CD1c-positive myeloid dendritic cell (primary cell): ENCODE measurements at regions not wholly inside any gene's neighbourhood (a gene's known extent, or its start where the extent isn't known, plus 50 kb on each side); places are given as distances from the start of the nearest gene placed in this dataset.

Experiments used
- DNase-seq: peaks from one replicate; pipeline ENCODE4 v3.0.0-alpha.2; 2016; ENCODE audit errors: extremely low spot score

GRCh38 chr17:62913991-62914570, 52.0 kb upstream of the TANC2 start:
- DNase-seq, result no peak

- no peak for DNase-seq
Observed at GRCh38 chr17:62912363-62912762, 53.7 kb upstream of the TANC2 start.

DNA sequence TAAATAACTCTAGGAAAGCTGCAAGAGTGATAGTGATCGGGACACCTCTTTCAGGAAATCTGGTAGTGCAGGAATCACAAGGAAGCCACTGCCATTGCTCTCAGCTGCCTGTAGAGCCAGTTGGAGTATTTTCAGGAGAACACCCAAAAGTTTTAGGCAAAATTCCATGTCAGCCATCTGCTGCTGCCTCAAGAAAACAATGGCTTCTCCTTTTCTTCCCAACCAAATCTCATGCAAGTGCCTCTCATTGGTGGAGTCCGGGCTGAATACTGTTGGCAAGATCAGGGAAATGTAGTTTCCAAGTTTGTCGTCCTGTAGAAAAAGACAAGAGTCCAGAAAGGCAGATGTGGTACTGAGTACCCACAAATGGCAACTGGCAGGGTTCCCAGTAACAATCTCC, 54.9 kb upstream of the TANC2 start:
- no peak for DNase-seq

GRCh38 chr17:62910277-62910676, 55.8 kb upstream of the TANC2 start:
- no peak for DNase-seq

DNA sequence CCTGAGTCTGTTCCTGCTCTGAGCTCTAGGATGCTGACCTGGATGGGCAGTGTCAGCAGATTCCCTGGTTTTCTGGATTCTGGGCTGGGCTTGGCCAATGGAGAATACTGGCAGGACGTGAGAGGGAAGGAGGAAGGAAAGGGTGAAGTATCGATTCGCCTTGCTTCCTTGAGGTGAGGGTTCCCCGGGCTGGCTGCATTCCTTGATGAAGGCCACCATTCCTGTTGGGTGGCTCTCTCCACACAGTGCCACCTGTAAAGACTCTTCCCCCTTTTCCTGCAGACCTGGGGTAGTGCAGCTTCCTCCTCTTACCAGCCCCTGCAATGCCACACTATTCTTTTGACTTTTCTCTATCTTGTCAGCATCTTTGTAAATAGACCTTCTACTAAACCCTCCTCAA, 58.1 kb upstream of the TANC2 start:
- DNase-seq, result no peak

GRCh38 chr17:62906881-62907280, 59.2 kb upstream of the TANC2 start:
- no peak for DNase-seq

DNA sequence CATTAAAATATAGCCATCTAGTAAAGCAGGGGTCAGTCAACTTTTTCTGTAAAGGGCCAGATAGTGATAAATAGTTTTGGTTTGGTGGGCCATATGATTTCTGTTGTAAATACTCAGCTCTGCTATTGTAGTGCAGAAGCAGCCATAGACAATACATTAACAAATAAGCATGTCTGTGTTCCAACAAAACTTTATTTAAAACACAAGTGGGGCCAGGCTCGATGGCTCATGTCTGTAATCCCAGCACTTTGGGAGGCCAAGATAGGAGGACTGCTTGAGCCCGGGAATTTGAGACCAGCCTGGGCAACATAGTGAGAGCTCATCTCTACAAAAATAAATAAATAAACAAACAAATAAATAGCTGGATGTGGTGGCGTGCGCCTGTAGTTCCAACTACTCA, 60.8 kb upstream of the TANC2 start:
- no peak for DNase-seq

DNA sequence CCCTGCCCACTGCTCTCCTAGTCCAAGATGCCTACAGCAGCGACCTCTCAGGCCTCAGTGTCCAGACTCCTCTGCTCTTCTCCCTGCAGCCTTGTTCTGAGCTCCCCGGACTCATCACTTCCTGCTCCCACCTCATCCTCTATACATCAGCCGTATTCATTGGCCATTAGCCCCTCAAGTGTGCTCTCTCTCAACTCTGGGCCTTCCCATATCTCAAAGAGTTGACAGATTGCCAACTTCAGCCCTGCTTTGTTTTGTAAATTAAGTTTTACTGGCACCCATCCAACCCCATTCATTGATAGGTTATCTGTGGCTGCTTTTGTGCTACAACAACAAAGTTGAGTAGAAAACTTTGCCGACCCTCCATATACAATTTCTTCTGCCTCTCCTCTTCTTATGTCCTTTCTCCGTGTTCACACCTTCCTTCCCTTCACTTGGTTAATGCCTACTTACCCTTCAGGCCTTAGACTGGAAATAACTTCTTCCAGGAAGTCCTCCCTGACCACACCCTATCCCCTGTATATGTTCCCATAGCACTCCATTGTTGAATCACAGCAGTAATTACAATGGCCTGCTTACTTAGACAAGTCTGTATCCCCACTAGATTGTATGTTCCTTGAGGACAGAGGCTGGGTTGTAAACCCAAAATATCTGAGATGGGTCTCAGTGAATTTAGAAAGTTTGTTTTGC, 63.4 kb upstream of the TANC2 start:
- DNase-seq, result no peak

DNA sequence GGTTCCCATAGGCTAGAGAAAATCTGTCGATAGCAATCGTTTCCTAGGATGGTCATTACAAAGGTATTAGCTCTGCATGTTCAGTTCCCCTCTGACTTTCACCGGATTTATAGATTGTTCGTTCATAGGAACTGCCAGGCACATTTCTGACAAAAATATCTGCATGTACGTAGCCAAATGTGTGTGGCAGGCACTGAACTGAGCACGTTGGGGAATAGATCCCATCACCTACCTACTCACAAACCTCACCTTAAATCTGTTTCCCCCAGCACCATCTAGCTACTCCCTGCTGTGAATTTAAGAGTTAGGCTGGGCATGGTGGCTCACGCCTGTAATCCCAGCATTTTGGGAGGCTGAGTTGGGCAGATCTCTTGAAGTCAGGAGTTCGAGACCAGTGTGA, 64.5 kb upstream of the TANC2 start:
- no peak for DNase-seq

- no peak for DNase-seq
Observed at GRCh38 chr17:62900096-62900495, 65.9 kb upstream of the TANC2 start.

GRCh38 chr17:62899361-62899760, 66.7 kb upstream of the TANC2 start:
- DNase-seq, result peak; percentile 93

DNA sequence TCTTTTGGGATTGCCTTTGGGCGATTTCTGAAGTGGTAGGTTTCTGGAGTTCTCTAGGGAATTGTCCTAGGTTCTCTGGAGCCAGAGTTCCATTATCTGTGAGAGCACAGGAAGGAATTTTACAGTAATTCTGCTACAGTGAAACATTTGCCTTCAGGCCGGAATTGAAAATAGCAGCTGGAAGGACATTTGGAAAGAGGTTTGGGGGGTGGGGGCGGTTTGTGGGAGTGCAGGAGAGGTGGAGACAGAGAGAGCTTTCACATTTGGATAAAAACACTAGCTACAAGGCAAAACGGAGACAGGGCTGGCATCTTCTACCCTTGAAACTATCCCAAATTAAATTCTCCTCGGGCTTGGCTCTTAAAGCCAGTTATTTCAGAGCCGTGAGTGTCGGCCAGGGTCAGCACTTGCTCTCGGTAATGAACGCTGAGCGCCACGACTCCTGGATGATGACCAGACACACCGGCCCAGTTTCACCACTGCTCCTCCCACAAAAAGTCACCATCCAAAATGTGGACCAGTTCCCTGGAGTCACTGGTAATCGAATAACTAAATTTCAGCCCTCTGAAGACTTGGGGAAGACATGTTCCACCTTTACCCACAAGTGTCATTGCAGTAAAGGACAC, 67.7 kb upstream of the TANC2 start:
- no peak for DNase-seq

DNA sequence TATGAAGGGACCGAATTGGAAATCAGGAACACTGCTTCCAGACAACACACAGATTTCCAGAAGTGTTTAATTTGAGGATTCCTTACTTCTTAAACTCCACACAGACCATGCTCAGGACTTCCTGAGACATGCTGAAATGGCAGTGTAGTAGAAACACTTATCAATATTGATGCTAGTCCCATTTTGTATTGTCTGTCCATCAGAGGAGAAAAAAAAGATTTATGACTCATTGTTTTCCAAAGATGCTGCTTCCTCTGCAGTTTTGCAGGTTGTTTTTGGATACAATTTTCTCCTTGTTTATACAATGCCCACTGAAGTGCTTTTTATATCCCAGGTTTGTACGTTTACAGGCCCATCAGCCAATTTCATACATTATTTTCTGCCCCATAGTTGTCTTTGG, 68.3 kb upstream of the TANC2 start:
- DNase-seq, result no peak

DNA sequence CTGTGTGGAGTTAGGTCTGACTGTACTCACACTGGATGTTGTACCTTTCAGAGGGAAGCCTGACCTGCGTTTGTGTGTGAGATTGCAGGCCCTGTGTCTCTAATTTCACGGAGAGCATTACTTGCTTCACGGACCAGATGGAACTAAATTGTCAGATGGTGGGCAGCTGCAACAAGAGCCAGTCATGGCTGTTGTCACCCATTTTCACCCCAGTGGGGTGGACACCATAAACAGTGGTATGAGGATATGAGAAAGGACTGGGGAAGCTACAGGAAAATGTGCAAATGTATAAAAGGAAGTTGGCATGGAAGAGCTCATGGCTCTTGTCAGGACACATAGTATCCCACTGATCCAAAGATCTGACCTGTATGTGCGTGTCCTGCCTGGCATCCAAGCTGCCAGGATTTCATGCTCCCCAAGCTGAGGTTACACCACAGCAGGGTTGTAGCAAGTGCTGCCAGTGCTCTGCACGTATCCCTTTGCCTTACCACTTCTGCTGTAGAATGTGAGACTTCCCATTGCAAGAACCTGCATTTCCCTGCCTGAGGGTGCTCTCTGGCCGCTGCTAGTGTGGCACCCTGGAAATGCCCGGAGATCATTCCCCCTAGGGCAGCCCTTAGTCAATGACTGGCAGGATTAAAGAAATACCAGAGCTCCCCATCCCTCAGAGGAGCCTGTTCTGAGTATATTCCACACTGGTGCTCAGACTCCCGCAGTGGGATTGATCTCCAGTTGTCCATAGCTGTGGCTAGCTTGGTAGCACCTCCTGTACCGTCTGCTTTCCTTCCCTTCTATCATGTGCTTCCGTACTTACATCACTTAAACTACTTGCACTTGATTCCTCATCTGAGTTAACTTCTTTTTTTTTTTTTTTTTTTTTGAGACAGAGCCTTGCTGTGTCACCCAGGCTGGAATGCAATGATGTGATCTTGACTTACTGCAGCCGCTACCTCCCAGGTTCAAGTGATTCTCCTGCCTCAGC, 70.4 kb upstream of the TANC2 start:
- peak; percentile 75 for DNase-seq

DNA sequence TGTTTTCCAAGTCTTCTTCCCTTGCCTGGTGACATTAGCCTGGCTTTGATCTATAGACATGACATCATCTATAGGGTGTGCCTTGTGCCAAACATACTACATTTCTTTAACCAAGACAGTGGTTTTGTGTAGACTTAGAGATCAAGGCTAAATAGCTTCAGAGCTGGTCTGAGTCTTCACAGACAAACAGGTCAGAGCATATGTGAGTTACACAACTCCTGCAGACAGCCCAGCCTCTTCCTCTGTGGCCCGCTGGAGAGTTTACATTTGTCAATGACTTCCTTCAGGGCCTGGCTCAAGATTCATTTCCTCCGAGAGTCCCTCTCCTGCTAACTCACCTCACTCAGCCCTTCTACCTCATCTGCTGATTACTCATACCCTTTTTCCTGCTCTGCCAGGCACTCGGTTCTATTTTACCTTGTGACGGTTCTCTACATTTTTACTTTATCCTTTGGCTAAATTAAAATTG, 73.1 kb upstream of the TANC2 start:
- peak; percentile 82 for DNase-seq

GRCh38 chr17:62892061-62892675, 73.9 kb upstream of the TANC2 start:
- DNase-seq, result peak; percentile 12

DNA sequence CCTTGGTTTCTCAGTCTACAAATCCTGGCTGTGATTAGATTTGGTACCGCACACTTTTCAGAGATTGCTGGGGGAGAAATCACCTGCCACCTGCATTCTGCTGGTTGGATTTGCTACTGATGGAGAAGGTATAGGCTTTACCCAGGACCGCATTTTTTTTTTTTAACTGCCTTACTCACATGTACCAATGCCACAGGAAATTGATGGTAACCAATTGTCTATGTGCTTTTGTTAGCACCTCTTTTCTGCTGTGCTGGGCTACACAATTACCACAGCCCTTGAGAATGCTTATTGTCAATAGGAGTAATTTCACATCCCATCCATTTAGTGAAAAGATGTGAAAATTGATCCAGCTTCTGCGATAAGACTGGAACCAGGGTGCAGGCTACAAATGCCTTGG, 74.4 kb upstream of the TANC2 start:
- DNase-seq, result no peak

GRCh38 chr17:62888765-62889164, 77.3 kb upstream of the TANC2 start:
- no peak for DNase-seq

GRCh38 chr17:62888148-62888547, 77.9 kb upstream of the TANC2 start:
- no peak for DNase-seq

DNA sequence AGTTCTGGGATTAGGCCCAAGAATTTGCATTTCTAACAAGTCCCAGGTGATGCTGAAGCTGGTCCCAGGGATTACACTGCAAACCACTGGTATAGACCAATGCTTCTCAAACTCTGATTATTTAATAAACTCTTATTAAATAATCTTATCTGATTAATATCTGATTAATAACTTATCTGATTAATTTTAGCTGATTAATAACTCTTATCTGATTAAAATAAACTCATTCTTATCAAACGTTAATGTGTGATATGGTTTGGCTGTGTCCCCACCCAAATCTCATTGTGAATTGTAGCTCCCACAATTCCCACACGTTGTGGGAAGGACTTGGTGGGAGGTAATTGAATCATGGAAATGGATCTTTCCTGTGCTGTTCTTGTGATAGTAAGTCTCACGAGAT, 78.6 kb upstream of the TANC2 start:
- DNase-seq, result no peak

- DNase-seq, result peak; percentile 48
Observed at GRCh38 chr17:62884781-62885180, 76.7 kb upstream of the MARCHF10 start.

- peak; percentile 57 for DNase-seq
Observed at GRCh38 chr17:62882878-62883277, 74.8 kb upstream of the MARCHF10 start.
